C4-2B (cell line): ENCODE measurements at regions not wholly inside any gene's neighbourhood (a gene's known extent, or its start where the extent isn't known, plus 50 kb on each side); places are given as distances from the start of the nearest gene placed in this dataset.
"Not testable (repeated sequence)": the region's sequence is repeated elsewhere in the genome, so short reads cannot be mapped to it uniquely, and the experiment has no call there.

Source experiments
- H3K27ac ChIP-seq: fragments of 450-650 bp; 2 replicates; pipeline ENCODE4 v1.5.1; 2017
- CTCF ChIP-seq: fragments of 450-650 bp; conservative IDR thresholded peaks from 2 replicates; pipeline ENCODE4 v1.5.1; 2017; ENCODE audit warnings: mild to moderate bottlenecking
- ZFX ChIP-seq: fragments of 450-650 bp; IDR thresholded peaks from 2 replicates; pipeline ENCODE4 v1.6.1; 2017

DNA sequence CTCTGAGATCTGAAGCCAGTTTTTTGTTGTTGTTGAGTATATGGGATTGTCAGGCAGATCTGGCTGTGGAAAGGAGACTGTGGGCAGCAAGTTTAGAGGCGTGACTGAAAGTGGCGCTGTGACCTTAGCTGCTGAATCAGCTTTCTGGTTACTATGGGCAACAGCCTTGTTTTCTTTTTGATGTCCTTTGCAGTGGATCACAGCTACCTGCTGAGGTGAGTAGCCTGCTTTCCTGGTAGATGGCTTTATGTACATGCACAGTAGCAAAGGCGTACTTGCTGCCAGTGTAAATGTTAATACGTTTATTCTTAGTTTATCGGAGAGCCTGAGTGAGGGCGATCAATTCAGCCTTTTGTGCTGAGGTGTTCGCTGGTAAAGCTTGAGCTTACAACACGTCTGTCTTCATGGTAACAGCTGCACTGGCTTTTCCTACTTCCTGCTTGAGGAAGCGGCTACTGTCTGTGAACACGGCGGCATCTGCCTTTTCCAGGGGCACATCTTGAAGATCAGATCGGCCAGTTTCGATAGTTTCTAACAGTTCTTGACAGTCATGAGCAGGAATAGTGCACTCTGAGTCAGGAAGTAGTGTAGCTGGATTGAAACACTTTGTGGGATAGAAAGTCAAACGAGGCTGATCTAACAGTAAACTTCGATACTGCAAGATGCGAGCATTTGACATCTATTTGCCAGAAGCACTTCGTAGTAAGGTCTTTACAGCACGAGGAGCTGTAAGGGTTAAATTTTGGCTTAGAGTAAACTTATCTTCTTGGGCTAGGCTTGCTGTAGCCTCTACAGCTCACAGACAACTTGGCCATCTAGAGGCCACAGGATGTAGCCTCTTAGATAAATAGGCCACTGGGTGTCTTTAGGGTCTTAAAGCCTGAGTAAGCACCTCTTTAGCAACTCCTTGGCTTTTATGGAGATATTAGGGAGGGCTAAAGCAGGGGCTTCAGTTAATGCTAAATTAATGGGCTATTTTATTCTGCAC lies 161.1 kb upstream of the FRG2C start:
- peak; percentile 24 for TF ChIP-seq CTCF
- H3K27ac ChIP-seq, result not testable (repeated sequence)

- TF ChIP-seq ZFX (no peak), CTCF (no peak)
- no peak overlapping the region for H3K27ac ChIP-seq
Measured at GRCh38 chr3:75506603-75507002, 157.5 kb upstream of the FRG2C start.

DNA sequence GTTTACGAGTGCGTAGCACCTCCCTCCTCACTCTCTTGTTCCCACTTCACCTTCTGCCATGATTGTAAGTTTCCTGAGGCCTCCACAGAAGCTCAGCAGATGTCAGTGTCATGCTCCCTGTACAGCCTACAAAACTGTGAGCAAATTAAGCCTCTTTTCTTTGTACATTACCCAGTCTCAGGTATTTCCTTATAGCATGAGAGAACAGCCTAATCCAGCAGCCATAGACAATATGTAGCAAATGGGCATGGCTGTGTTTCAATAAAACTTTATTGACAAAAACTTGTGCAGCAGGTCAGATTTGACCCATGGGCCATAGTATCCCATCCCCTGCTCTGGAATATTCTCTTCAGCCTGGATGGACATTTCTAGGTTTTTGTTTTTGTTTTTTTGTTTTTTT lies 156.2 kb upstream of the FRG2C start:
- not testable (repeated sequence) for H3K27ac ChIP-seq

DNA sequence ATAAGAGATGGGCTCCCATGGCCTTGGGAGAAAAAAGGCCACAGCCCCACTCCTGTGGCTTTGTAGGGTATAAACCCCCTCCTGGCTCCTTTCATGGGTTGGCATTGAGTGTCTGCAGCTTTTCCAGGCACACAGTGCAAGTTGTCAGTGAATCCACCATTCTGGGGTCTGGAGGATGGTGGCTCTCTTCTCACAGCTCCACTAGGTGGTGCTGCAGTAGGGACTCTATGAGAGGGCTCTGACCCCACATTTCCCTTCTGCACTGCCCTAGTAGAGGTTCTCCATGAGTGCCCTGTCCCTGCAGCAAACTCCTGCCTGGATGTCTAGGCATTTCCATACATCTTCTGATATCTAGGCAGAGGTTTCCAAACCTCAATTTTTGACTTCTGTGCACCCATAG lies 136.5 kb upstream of the FRG2C start:
- not testable (repeated sequence) for H3K27ac ChIP-seq

DNA sequence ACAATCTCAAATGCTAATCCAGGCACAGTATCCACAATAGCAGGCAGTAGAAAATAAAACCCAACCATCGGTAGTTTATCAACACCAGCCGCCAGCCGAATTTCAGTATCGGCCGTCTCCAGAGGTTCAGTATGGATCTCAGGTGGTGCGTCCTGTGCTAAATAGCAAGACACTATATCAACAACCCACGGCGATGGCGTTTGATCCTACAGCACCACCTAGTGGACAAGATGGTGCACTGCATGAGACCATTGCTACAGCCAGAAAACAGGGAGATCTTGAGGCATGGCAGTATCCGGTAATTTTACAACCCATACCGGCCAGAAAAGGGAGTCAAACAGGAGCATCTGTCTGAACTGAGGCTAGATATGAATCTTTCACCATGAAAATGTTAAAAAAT lies 112.0 kb upstream of the FRG2C start:
- not testable (repeated sequence) for H3K27ac ChIP-seq

DNA sequence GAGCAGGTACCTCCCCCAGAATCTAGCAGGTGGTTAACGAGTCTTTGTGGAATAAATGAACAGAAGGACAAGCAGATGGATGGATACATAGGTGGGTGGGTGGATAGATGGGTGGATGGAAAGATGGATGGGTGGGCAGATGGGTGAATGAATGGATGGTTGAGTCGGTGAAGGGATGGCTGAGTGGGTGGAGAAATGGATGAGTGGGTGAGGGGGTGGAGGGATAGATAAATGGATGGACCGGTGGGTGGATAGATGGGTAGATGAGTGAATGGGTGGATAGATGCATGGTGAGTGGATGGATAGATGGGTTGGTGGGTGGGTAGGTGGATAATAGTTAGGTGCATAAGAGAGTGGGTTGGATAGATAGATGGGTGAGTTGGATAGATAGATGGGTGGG lies 99.7 kb upstream of the FRG2C start:
- H3K27ac ChIP-seq, result not testable (repeated sequence)

GRCh38 chr3:75572303-75572702 lies 91.8 kb upstream of the FRG2C start:
- not testable (repeated sequence) for H3K27ac ChIP-seq

- H3K27ac ChIP-seq, result not testable (repeated sequence)
Measured at GRCh38 chr3:75579091-75579490, 85.0 kb upstream of the FRG2C start.

DNA sequence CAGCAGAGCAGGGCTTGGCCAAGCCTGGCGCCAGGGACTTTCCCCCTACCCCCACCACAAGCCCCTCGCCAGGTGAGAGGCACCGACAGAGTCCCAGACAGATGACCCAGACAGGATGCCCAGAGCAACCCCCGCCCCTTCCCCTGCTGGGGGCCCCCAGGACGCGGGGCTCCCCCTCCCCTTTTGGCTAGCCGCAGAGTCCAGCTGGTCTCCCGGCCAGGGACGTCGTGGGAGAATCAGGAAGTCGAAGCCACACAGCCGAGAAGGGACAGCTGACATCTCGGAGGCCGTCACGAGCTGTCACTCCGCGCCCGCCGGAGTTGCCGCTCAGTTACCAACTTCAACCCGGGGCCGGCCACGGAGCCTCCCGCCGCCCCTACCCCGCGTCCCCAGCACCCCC lies 84.6 kb upstream of the FRG2C start:
- H3K27ac ChIP-seq, result peak overlapping the region; percentile 17; the same call in 1 of the 2 replicates

DNA sequence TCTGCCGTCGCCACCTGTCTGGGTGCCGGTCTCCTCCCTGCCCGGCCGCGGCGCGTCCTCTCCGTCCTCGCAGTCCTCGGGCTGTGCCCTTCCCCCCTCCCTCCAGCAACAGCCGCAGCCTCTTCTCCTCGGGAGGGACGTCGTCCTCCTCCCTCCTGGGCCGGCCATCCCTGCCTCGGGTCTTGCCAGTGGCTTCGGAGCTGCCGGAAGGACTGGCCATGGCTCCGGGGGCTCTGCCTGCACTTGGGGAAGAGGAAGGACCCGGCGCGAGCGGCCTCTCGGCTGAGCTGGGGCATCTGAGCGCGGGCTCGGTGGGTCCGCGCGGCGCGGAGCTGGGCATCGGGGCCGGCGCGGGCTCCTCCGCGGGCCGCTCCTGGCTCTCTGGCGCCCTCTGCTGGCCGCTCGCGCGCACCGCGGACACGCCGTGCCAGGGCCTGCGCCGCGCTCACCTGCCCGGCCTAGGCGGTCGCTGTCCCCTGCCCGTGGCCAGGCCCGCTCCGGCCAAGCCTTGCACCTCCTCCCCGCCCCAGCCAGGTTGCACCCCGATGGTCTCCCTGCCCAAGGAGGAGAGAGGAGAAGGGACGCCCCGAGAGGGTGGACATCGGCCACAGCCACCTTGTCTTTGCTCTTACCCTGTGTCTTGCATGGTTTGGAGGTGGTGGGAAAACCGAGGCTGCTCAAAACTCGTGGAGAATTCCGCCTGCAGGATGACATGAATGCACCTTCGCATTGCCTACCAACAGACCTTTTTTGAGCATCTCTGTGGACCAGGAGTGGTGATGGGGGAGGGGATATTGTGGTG lies 83.9 kb upstream of the FRG2C start:
- TF ChIP-seq CTCF, result peak; percentile 87
- H3K27ac ChIP-seq, result peak overlapping the region; percentile 17; the same call in 1 of the 2 replicates

DNA sequence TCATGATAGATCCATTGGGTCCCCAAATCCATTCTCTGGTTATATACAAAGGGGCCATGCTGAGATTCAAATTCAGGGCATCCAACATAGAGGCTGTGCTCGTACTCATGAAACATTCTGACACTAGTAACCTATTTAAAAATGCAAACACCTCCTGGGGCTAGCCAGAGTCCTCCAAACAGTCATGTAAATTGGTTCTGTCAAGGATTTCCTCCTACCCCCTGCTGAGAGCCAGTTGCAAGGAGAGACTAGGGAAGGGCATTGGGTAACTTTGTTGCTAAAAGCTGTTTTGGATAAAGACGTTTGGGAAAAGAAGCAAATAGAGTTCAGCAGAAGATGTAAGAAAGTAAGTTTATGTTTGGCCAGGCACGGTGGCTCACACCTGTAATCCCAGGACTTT lies 81.6 kb upstream of the FRG2C start:
- not testable (repeated sequence) for H3K27ac ChIP-seq

DNA sequence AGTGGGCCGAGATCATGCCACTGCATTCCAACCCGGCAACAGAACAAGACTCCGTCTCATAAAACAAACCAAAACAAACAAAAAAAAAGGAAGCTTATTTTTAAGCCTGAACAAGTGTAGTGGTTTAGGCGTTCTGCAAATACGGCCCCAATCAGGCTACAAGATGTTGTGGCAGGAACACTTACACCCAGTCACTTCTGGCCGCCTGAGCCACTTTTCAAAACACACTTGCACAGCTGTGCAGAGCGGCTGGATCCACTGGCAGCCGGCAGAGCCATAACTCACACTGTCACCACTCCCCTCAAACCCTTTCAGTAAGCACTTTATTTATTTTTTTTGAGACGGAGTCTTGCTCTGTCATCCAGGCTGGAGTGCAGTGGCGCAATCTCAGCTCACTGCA lies 81.0 kb upstream of the FRG2C start:
- H3K27ac ChIP-seq, result not testable (repeated sequence)

DNA sequence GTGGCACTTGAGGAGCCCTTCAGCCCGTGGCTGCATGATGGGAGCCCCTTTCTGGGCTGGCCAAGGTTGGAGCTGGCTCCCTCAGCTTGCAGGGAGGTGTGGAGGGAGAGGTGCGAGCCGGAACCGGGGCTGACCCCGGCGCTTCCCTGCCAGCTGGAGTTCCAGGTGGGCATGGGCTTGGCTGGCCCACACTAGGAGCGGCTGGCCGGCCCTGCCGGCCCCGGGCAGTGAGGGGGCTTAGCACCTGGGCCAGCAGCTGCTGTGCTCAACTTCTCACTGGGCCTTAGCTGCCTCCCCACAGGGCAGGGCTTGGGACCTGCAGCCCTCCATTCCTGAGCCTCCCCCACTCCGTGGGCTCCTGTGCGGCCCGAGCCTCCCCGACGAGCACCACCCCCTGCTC lies 76.4 kb upstream of the FRG2C start:
- H3K27ac ChIP-seq, result not testable (repeated sequence)

GRCh38 chr3:75590382-75590781 lies 73.7 kb upstream of the FRG2C start:
- H3K27ac ChIP-seq, result not testable (repeated sequence)

DNA sequence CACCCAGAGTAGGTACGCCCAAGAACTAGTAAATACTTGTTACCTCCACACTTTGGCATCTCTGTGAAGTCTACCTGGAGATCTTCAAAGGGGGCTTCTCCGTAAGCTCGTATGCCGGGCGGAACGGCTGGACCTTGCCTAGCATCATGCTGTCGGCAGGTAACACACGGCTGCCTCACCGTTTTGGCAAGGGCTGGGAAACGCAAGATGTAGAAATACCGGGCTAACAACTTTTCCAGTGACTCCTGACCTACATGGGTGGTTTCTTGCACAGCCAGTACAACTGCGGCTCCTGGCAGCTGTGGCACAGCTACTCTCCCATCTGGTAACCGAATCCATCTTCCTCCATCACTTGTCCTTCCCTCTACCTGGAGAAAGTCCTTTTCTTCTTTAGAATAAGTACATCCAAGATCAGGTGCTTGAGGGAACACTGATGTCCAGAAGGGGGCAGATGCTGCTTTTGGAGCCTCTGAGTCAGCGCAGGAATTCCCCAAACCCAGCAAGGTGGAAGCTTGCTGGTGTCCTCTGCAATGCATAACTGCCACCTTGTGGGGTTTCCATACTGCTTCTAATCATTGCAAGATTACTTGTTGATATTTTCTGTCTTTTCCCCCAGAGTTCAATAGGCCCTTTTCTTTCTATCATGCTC lies 59.7 kb upstream of the FRG2C start:
- H3K27ac ChIP-seq, result not testable (repeated sequence)

GRCh38 chr3:75607996-75608395 lies 56.1 kb upstream of the FRG2C start:
- not testable (repeated sequence) for H3K27ac ChIP-seq

DNA sequence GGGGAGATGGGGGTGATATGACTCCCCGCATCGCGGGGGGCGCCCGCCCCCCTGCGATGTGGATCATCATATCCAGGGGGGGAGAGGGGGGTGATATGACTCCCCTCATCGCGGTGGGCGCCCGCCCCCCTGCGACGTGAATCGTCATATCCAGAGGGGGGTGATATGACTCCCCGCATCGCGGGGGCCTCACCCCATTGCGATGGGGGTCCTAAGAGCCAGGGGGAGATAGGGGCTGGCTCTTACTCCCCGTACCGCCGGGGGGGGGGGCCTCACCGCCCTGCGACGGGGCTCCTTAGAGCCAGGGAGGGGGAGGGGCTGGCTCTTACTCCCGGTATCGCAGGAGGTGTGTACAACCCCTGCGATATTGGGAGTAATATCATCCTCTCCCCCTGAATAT lies 54.5 kb upstream of the FRG2C start:
- not testable (repeated sequence) for H3K27ac ChIP-seq
